CD4-positive, alpha-beta T cell treated with Interleukin-15 for 1 hour (primary cell): ENCODE measurements at regions not wholly inside any gene's neighbourhood (a gene's known extent, or its start where the extent isn't known, plus 50 kb on each side); places are given as distances from the start of the nearest gene placed in this dataset.
"Not testable (repeated sequence)": the region's sequence is repeated elsewhere in the genome, so short reads cannot be mapped to it uniquely, and the experiment has no call there.

Experiments
- DNase-seq: peaks from one replicate; pipeline ENCODE4 v3.0.0-alpha.2; 2020

- no peak for DNase-seq
Measured at GRCh38 chr2:210730672-210731071, 174.3 kb downstream of the CPS1 start.

DNA sequence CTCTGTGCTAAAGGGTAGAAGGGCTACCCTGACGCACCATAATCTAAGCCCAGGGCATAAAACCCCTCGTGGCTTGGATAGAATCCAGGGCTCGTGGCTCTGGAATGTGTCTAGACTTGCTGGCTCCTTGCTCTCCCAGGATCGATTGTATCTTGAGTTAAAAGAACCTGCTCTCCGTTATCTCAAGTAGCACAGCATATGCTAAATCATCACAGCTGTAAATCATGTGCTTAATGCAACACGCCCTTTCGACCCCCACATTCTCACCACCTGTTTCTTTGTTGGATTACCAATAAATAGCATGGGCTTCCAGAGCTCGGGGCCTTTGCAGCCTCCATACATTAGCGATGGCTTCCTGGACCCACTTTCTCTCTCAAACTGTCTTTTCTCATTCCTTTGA is 190.4 kb downstream of the CPS1 start:
- not testable (repeated sequence) for DNase-seq

- no peak for DNase-seq
Measured at GRCh38 chr2:210752532-210752931, 196.1 kb downstream of the CPS1 start.

DNA sequence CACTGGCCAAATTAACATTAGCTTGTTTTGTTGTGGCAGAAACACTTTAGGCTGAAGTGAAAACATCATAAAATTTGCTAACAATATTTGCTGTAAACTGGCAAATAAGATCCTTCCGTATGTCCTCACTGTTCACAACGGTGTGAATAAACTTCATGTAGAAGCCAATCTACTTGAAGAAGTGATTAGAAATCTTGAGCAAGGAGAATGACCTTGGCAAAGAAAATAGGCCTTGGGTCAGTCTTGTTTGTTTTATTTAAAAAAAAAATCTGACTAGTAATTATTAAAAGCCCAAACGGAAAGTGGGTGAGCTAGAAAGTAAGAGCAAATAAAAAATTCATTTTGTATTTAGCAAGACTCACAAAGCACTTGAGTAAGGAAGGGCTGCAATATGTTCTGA is 197.0 kb downstream of the CPS1 start:
- DNase-seq, result no peak

DNA sequence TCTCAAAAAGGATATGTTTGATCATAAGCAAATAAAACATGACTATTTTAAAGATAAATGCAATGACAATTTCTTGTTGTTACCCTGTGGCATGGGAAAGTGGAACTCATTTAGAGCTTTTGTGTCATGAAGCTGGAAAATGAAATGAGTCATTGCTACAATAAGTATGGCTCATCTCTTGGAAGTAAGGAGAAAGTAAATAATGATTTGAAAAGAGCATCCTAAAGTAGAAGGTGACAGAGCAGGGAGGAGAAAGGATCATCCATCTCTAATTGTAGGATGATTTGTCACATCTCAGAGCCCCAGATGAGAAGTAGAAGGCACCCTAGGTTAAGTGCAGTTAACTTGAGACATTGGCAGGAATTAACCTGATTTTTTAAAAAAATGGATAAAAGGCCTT is 200.5 kb downstream of the CPS1 start:
- DNase-seq, result no peak

DNA sequence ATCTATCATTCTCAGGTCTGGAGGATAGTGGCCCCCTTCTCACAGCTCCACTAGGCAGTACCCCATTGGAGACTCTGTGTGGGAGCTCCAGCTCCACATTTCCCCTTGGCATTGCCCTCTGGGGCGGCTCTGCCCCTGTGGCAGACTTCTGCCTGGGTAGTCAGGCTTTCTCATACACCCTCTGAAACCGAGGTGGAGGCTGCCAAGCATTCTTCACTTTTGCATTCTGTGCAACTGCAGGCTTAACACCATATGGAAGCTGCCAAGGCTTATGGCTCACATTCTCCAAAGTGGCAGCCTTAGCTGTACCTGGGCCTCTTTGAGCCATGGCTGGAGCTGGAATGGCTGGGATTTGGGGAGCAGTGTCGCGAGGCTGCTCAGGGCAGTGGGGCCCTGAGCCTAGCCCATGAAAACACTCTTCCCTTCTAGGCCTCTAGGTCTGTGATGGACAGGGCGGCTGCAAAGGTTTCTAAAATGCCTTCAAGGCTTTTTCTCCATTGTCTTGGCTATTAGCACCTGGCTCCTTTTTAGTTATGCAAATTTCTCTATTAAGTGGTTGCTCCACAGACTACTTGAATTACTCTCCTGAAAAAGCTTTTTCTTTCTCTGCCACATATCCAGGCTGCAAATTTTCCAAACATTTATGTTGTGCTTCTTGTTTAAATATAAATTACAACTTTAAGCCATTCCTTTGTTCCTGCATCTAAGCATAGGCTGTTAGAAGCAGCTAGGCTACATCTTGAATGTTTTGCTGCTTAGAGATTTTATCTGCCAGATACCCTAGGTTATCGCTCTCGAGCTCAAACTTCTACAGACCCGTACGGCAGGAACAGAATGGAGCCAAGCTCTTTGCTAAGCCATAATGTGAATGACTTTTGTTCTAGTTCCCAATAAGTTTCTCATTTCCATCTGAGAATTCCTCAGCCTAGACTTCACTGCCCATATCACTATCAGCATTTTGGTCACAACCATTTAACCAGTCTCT is 206.5 kb downstream of the CPS1 start:
- DNase-seq, result no peak

DNA sequence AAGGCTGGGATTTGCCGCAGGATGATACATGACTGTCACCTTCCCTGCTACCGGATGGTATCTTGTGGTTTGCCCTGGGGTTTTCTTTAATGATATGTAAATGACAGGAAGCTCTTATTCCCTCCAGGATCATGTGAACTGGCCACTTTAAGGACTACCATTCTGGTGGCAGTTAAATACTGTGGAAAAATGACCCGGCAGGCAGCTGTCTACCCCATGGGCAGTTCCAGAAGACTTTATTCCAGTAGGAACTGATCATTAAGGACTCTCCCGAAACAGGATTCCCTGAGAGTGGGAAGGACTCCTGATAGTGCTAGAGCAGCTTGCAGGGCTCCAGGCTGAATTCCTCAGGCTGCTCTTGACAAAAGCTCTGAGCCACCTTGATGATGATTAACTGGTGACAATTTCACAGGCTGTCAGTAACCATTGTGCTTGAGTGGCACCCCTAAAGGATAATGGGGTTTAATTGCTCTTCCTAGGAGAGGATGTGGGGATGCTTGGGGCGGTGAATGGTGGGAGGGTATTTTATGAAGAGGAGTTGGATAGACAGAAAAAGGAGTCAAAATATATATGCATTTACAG is 212.0 kb downstream of the CPS1 start:
- no peak for DNase-seq

DNA sequence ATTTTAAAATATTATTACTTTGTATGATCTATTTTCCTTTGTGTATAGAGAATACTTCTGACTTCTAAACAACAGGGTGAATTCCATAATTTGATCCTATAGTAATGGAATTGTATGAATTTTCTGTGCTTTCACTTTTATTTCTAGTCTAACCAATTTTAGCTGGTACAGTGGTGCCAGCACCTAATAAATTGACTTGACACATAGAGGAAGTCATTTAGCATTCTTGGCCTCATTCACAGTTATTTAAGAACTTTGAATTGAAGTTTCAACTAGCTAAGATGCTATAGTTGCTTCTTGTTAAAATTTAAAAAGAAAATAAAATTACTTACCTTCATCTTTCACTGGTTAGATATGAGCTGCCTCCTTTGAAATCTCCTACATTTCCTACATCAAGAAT is 220.4 kb downstream of the CPS1 start:
- no peak for DNase-seq

DNA sequence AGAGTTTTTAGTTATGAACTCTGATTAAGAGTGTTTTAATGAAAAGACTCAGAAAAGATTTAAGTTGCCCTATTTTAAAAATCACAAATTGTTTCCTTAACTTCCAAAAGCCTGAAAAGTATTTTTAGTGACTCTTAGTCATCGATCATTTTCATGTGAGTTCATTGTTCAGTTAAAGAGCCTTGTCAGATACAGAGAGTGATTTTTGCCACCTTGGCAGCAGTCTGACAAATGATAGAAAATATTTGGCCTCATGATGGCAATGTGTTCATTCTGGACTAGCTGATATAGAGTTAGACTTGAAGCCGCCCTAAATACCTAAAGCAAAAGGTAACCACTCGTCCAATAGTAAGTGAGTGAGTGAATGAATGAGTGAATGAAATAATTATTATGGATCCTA is 225.8 kb downstream of the CPS1 start:
- no peak for DNase-seq

DNA sequence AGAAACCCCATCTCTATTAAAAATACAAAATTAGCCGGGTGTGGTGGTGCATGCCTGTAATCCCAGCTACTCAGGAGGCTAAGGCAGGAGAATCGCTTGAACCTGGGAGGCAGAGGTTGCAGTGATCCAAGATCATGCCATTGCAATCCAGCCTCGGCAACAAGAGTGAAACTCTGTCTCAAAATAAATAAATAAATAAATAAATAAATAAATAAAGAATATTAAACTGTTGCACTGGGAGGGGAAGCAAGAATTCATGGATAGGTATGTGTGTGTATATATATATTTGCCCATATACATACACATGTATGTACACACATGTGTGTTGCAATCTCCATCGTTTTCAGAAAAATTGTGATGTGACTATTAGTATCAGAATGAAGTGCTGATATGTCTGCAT is 231.4 kb downstream of the CPS1 start:
- DNase-seq, result not testable (repeated sequence)

DNA sequence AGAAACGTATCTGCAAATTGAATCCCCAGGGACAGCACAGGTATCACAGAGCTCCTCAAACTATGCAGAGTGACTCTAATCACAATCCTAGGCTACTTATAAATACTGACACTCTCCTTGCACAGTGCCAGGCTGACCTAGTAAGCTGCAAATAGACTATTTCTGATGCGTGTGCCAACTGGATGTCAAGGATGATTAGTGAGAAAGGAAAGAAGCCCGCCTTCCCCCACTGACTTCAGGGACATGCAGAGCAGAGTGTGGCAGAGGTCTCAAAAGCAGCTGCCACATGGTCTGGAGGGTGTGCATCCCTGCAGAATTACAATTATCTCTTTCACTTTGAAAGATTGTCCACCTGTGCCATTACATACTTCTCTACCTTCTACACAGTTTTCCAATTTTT is 235.6 kb downstream of the CPS1 start:
- DNase-seq, result no peak

DNA sequence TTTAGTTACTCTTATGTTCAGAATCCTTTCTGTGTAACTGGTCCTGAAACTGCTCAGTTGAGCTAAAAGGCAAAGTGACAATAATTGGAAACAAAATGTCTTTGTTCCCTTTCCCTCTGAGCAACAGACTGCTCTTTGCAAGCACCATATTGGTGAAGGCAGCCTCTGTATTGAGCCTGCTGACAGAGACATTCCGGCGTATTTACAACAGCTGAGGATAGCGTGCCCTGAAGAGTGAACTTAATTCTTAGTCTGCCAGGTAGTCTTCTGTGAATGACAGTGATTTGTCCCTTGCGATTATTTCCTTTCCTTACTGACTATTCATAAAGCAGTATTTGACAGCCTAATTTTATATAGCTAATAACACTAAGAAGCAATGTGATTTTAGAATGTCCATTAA is 239.1 kb downstream of the CPS1 start:
- DNase-seq, result no peak

DNA sequence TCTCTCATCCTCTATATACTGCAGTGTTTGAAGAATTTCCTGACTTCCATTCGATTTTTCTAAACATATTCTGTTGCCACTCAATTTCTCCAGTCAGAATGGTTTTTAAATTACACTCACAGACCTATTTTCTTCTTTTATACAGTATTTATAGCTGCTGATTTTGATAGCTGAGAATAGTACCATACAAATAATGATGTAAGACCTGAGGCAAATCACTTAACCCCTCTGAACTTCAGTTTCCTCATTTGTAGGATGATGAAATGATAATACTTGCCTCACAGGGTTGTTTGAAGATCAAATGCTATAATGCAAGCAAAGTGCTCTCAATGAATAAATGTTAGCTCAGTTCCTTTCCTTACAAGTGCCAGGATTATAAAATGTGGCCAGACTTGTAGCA is 241.8 kb downstream of the CPS1 start:
- no peak for DNase-seq

DNA sequence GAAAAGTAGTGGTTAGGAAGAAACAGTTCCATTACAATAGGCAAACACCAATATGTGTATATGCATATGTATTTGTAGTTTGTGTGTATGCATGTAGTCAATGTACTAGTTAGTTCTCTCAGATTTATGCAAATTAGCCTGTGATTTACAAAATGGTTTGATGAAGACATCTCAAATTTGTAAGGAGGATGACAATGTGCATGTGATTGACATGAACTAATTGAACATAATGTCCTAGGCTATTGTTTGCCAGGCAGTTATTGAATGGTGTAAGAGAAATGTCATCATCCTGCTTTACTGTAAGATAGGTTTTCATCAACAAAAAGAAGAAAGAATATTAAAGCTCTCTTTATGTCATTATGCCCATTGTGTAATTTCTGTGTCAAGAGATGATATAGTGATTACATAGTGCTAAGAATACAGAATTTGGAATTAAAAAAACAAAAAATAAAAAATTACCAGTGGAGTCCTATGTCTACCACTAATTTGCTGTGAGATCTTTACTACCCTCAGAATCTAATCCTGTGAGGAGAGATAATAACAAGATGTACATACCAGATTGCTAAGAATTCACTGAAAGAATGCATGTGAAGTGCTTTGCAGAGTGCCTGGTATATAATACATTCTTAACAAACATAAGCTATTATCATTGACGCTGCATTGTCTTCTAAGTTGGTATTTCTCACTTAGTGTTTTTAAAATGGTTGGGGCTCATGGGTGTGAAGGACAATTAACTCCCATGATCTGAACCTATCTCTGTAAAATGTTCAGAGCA is 258.0 kb downstream of the CPS1 start:
- no peak for DNase-seq

- no peak for DNase-seq
Measured at GRCh38 chr2:210816769-210817168, 260.4 kb downstream of the CPS1 start.

DNA sequence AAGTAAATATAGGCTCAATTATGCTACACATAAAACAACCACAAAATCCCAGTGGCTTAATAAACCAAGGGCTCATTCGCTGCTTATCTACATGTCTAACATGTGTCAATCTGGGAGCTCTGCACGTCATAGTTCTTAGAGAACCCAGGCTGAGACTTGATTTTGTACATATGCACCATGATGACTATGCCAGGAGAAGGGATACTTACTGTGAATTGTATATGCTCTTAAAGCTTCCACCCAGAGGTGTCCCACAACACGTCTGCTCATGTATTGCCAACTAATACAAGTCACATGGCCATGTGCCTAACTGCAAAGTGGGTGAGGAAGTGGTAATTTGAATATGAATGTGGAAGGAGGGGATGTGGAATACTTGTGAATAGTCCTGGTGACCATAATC is 262.1 kb downstream of the CPS1 start:
- no peak for DNase-seq

DNA sequence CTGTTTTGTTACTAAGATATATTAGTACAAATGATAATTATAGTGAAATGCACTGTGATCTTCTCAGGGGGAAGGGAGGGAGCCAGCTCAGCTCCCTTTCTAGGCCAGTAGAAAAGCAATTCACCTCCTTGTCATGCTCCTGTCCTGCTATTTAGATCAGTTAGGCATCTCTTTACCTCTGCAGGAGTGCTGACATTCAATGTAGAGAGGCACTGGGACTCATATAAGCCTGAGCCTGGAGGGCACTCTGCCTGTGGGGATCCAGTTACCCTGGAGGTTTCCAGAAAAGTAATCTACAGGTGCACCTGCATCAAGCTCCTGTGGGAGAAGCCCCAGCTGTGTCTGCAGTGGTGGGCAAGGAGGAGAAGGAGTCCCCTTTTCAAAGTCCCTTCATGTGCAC is 277.0 kb downstream of the CPS1 start:
- DNase-seq, result no peak

DNA sequence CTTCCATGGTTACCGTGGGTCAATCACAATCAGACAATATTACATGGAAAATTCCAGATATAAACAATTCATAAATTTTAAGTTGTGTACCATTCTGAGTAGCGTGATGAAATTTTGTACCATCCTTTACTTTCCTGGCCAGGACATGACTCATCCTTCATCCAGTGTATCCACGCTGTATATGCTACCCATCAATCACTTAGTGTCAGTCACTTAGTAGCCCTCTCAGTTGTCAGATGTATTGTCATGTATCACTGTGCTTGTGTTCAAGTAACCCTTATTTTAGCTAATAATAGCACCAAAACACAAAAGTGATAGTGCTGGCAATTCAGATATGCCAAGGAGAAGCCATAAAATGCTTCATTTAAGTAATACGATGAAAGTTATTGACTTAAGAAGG is 282.6 kb downstream of the CPS1 start:
- no peak for DNase-seq

GRCh38 chr2:210839450-210839849 is 283.1 kb downstream of the CPS1 start:
- no peak for DNase-seq

DNA sequence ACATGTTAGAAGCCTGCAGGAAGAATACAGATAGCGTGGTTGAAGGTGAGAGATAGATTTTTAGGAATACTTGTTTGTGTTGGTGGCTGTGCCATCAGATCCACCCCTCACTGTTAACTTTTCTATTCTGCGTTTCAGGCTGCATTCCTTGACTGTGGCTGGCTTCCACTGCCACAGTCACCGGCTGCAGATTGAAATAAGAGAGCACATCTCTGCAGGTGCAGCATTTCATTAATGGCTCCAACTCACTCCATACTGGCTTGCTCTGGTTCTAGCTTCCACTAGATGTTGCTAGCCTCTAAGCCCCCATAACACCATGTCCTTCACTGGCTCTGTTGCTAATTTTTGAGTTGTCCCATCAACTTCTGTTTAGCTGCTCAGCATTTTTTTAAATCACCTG is 286.5 kb downstream of the CPS1 start:
- no peak for DNase-seq

DNA sequence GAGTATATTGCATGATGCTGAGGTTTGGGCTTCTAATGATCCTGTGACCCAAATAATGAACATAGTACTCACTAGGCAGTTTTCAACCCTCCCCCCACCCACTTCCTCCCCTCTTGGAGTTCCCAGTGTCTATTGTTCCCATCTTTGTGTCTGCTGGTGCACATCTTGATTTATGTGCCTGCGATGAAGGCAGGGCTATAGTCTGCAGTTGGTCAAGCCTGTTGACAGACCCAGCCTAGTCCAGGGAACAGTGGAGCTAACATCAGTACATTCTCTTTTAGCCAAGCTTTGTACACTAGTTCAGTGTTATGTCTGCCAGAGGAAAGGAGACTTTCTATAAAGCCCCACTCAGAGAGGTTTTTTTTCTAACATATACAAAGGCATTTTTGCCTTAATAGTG is 287.6 kb downstream of the CPS1 start:
- no peak for DNase-seq

DNA sequence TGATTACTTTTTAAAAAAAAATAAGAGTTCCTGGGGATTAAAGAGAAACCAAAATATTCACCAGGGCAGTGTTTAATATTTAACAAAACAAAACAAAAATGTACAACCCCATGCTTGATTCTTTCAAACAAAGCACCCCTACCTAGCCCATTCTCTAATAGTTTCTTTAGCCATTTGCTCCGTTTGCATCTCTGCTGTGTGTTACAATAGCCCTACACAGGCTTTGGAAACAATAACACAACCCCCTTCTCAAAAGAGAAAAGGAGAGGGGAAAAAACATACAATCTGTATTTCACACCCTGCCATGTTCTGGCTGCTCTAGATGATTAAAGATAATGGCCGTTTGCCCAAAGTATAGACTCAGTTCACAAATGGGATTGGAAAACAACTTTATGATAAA is 302.9 kb downstream of the CPS1 start:
- no peak for DNase-seq

DNA sequence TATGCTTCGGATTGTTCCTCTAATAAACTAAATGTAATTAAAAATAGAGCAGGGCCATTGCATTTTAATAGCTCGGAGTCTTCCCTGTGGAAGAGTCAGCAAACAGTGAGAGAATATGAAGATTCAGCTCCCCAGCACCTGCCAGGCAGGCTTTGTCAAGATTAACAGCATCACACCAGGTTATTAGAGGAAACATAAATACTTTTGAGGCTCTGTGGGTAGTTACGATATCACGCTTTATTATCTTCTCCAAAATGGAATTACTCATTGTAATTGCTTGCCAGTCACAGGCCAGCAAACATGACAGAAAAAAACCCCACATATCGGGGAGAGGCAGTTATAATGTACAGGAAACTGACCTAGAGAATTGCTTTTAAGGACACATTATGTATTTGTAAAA is 303.9 kb downstream of the CPS1 start:
- no peak for DNase-seq
